T-helper 17 cell (primary cell): ENCODE measurements at regions not wholly inside any gene's neighbourhood (a gene's known extent, or its start where the extent isn't known, plus 50 kb on each side); places are given as distances from the start of the nearest gene placed in this dataset.
"Not testable (repeated sequence)": the region's sequence is repeated elsewhere in the genome, so short reads cannot be mapped to it uniquely, and the experiment has no call there.

Experiments used
- ATAC-seq: fragments of 150-1000 bp; cut with Tn5 transposase; 2 replicates; pipeline ENCODE4 v1.10.0; 2021; ENCODE audit warnings: mild to moderate bottlenecking, moderate library complexity
- DNase-seq, 3 donors: peaks; one replicate each; pipeline versions ENCODE4 v3.0.0 to v3.0.0-alpha.2; 2020 to 2021
- H3K9me3 ChIP-seq: one replicate; pipeline ENCODE4 v1.7.0; 2013; ENCODE audit warnings: low read length, mild to moderate bottlenecking; ENCODE audit not compliant: control insufficient read depth, poor library complexity, severe bottlenecking
- H3K27ac Mint-ChIP-seq: one replicate; pipeline ENCODE4 v1.8.0; 2022; ENCODE audit warnings: mild to moderate bottlenecking, moderate library complexity, mixed read lengths
- H3K27me3 Mint-ChIP-seq: one replicate; pipeline ENCODE4 v1.8.0; 2022; ENCODE audit warnings: mixed read lengths
- H3K36me3 Mint-ChIP-seq: one replicate; pipeline ENCODE4 v1.8.0; 2022; ENCODE audit warnings: low read depth, mixed read lengths
- H3K4me1 Mint-ChIP-seq: one replicate; pipeline ENCODE4 v1.8.0; 2022; ENCODE audit warnings: mild to moderate bottlenecking, mixed read lengths
- H3K4me3 Mint-ChIP-seq: one replicate; pipeline ENCODE4 v1.8.0; 2022; ENCODE audit warnings: mild to moderate bottlenecking, moderate library complexity, mixed read lengths

DNA sequence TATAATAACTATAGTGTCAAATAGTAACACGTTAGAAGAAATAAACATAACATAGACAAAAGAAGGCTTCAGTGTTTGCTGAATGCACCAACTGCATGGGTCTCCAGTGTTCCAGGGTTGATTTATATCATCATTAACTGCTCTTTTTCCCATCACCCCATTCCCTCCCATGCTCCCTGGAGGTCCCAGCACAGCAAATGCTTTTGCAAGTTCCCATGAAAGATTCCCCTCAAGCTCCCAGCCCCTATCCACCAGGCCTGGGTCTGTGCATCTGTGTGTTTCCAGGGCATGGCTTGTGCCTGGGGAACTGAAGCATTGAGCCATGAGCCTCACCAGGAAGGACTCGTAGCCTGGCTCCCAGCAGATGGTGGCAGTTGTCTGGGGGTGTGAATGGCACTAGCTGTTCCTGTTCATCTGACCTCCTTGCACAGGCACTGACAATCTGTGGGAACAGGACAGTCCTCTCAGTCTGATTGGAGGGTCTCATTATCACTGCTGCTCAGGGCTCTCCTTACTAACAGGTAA is 164.6 kb upstream of the RMP24 start:
- Mint-ChIP-seq H3K4me1 (no peaks in the 10 kb centered on the region), H3K27me3 (peaks cover 53% of the 10 kb centered on the region), H3K4me3 (no peak overlapping the region), H3K27ac (no peak overlapping the region), H3K36me3 (peaks cover 2% of the 10 kb centered on the region)
- ATAC-seq, result no peak
- no peak for DNase-seq
- no peaks in the 10 kb centered on the region for H3K9me3 ChIP-seq

DNA sequence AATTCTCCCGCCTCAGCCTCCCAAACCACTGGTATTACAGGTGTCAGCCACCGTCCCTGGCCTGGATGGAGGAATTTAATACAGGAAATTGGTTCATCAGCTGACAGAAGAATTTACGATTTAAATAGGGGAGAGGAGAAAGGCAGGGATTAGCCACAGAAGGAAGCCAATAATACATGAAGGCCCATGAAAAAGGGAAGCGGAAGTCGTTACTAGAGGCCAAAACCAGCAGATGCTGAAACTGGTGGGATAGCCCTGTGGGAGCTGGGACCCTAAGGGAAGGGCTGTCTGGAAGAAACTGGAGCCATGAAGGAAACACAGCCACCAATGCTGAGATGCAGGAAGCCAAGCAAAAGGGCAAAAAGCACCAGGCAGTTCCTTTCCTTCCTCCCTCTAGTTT is 163.7 kb upstream of the RMP24 start:
- H3K9me3 ChIP-seq, result no peaks in the 10 kb centered on the region
- Mint-ChIP-seq H3K36me3 (peaks cover 2% of the 10 kb centered on the region), H3K27me3 (peaks cover 57% of the 10 kb centered on the region), H3K27ac (no peak overlapping the region), H3K4me3 (no peak overlapping the region), H3K4me1 (no peaks in the 10 kb centered on the region)
- no peak for ATAC-seq
- no peak for DNase-seq

DNA sequence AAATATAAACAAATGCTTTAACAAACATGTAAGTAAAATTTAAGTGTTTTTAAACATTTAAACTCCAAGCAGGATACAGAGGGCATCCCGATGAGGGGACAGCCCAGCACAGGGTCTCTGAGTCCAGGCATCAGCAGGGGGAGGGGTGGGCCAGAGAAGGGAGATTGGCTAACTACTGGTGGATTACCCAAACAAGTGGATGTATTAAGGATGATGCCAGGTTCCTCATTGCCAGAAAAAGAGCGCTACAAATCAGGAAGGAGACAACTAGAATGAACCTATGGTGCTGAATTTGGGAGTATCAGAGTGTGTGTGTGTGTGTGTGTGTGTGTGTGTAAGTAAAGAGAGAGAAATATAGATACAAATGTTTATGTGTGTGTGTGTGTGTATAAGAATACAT is 162.0 kb upstream of the RMP24 start:
- H3K4me3 Mint-ChIP-seq, result no peak overlapping the region
- H3K9me3 ChIP-seq, result no peaks in the 10 kb centered on the region
- DNase-seq, result no peak
- no peaks in the 10 kb centered on the region for H3K36me3 Mint-ChIP-seq
- H3K4me1 Mint-ChIP-seq, result no peaks in the 10 kb centered on the region
- no peak overlapping the region for H3K27ac Mint-ChIP-seq
- no peak for ATAC-seq
- H3K27me3 Mint-ChIP-seq, result peaks cover 53% of the 10 kb centered on the region

DNA sequence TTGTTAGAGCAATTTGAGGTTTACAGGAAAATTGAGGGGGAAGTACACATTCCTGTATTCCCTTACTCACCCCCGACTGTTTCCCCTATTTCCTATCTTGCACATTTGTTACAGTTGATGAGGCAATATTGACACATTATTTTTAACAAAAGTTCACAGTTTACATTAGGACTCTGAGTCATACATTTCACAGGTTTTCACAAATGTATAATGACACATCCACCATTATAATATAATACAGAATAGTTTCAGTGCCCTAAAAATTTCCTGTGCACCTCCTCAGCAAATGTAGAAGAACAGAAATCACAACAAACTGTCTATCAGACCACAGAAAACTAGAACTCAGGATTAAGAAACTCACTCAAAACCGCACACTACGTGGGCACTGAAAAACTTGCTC is 160.6 kb upstream of the RMP24 start:
- ATAC-seq (no peak), DNase-seq (no peak)
- no peak overlapping the region for H3K27ac Mint-ChIP-seq
- no peaks in the 10 kb centered on the region for H3K4me1 Mint-ChIP-seq
- H3K9me3 ChIP-seq, result no peaks in the 10 kb centered on the region
- no peaks in the 10 kb centered on the region for H3K36me3 Mint-ChIP-seq
- H3K27me3 Mint-ChIP-seq, result peaks cover 44% of the 10 kb centered on the region
- H3K4me3 Mint-ChIP-seq, result no peak overlapping the region

GRCh38 chr18:35815011-35815410 is 157.5 kb upstream of the RMP24 start:
- not testable (repeated sequence) for ATAC-seq, H3K27ac Mint-ChIP-seq, H3K4me3 Mint-ChIP-seq, H3K9me3 ChIP-seq, H3K36me3 Mint-ChIP-seq, H3K4me1 Mint-ChIP-seq, DNase-seq
- peaks cover 36% of the 10 kb centered on the region for H3K27me3 Mint-ChIP-seq

DNA sequence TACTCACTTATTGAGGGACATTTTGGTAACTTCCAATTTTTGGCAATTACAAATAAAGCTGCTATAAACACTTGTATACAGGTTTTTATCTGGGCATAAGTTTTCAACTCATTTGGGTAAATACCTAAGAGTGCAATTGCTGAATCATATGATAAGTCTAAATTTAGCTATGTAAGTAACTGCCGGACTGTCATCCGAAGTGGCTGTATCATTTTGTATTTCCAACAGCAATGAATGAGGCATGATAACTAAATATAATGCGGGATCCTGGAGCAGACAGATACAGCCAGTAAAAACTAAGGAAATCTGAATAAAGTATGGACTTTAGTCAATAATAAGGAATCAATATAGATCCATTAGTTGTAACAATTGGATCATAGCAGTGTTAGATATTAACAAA is 156.5 kb upstream of the RMP24 start:
- Mint-ChIP-seq H3K4me3 (no peak overlapping the region), H3K36me3 (no peaks in the 10 kb centered on the region), H3K27ac (no peak overlapping the region), H3K27me3 (peaks cover 36% of the 10 kb centered on the region), H3K4me1 (no peaks in the 10 kb centered on the region)
- no peaks in the 10 kb centered on the region for H3K9me3 ChIP-seq
- ATAC-seq, result no peak
- no peak for DNase-seq

GRCh38 chr18:35817604-35818352 is 154.7 kb upstream of the RMP24 start:
- DNase-seq, result no peak
- Mint-ChIP-seq H3K4me3 (no peak overlapping the region), H3K27me3 (peaks cover 35% of the 10 kb centered on the region)

GRCh38 chr18:35818353-35818667 is 154.2 kb upstream of the RMP24 start:
- no peak for ATAC-seq

More at GRCh38 chr18:35817604-35818352, 154.7 kb upstream of the RMP24 start:
- Mint-ChIP-seq H3K36me3 (no peaks in the 10 kb centered on the region), H3K27ac (no peak overlapping the region), H3K4me1 (no peaks in the 10 kb centered on the region)
- H3K9me3 ChIP-seq, result no peaks in the 10 kb centered on the region
- no peak for ATAC-seq

DNA sequence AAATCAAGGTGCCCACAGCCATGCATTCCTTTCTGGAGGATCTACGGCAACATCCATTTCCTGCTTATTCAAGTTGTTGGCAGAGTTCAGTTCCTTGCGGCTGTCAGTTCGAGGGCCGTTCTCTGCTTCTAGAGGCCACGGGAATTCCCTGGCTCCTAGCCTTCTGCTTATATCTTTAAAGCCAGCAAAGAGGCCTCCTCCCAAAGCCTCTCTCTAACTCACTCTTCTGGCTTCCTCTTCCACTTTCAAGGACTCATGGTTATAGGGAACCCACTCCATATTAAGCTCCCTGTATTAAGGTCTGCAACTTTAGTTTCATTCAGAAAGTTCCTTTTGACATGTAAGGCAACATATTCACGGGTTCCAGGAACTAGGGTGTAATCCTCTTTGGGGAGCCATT is 150.1 kb upstream of the RMP24 start:
- no peak overlapping the region for H3K27ac Mint-ChIP-seq

More at GRCh38 chr18:35818353-35818667, 154.2 kb upstream of the RMP24 start:
- Mint-ChIP-seq H3K4me3 (no peak overlapping the region), H3K4me1 (no peaks in the 10 kb centered on the region), H3K27ac (no peak overlapping the region), H3K36me3 (no peaks in the 10 kb centered on the region), H3K27me3 (peaks cover 30% of the 10 kb centered on the region)
- no peaks in the 10 kb centered on the region for H3K9me3 ChIP-seq
- DNase-seq, result no peak

DNA sequence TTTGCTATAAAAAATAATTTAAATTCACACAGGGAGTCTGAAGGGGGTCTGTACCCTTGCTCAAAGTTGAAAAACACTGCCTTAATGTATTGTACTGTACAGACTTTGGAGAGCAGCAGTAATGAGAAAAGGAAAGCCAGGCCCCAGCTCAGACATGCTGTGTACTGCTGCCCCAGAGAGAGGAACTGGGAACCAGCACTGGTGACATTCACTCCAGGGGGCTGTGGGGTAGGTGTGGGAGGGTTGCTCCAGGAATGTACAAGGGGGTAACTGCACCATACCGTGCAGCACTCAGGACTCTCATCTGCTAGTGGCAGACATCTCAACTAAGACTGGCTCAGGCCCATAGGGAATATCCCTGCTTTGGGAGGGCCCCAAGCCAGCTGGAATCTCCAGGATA is 146.0 kb upstream of the RMP24 start:
- H3K9me3 ChIP-seq, result no peaks in the 10 kb centered on the region
- no peak for DNase-seq
- ATAC-seq, result no peak
- H3K4me3 Mint-ChIP-seq, result no peak overlapping the region
- H3K27me3 Mint-ChIP-seq, result peaks cover 20% of the 10 kb centered on the region
- peaks cover 2% of the 10 kb centered on the region for H3K36me3 Mint-ChIP-seq
- no peak overlapping the region for H3K27ac Mint-ChIP-seq
- no peaks in the 10 kb centered on the region for H3K4me1 Mint-ChIP-seq

More for the DNA sequence above, 150.1 kb upstream of the RMP24 start:
- DNase-seq, result no peak
- no peaks in the 10 kb centered on the region for H3K9me3 ChIP-seq
- H3K4me3 Mint-ChIP-seq, result no peak overlapping the region
- ATAC-seq, result no peak
- H3K27me3 Mint-ChIP-seq, result peaks cover 38% of the 10 kb centered on the region
- no peaks in the 10 kb centered on the region for H3K4me1 Mint-ChIP-seq
- no peaks in the 10 kb centered on the region for H3K36me3 Mint-ChIP-seq

DNA sequence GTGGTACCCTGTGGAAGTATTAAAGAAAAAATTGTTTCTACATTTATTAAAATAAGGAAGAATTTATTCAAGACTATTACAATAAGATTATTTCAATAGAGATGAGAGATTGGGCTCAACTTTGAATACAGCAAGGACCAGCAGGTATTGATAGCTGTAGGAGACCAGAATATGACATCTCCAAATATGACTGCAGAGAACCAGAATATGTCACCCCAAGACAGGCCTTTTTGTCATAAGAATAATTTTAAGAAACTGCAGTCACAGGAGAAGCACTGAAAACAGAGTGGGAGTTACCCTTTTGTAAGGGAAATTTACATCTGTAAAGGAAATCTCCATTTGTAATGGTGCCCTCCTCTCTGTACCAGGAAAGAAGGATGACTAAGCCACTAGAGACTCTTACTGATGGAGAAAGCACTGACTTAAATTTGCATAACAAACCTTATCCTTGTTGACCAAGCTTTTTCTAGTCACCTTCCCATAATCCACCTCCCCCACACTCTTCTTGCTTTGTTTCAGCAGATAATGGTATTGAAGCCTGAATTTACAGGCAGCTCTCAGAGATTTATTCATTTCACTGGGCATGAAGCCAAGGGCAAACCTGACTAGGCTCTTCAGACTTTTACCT is 145.1 kb upstream of the RMP24 start:
- no peak overlapping the region for H3K4me3 Mint-ChIP-seq
- no peak for DNase-seq
- H3K4me1 Mint-ChIP-seq, result no peaks in the 10 kb centered on the region

DNA sequence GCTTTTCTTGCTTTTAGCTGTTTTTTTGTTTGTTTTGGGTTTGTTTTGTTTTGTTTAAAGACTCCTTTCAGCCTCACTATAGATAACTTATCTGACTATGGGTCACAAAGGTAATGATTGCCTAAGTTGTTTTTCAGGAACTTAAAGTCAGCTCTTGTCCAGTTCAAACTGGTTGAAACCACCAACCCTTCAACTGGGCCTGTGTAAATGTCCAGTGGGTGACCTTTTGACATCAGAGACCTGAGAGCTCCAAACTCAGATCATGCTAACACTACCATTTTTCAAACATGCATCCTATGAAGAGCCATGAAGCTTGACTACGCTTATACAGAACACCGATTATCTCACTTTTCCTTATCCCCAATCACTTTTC is 144.6 kb upstream of the RMP24 start:
- DNase-seq (no peak), ATAC-seq (no peak)
- H3K27ac Mint-ChIP-seq, result no peak overlapping the region
- peaks cover 3% of the 10 kb centered on the region for H3K9me3 ChIP-seq
- H3K4me1 Mint-ChIP-seq, result no peaks in the 10 kb centered on the region
- H3K36me3 Mint-ChIP-seq, result peaks cover 2% of the 10 kb centered on the region
- H3K4me3 Mint-ChIP-seq, result no peak overlapping the region
- H3K27me3 Mint-ChIP-seq, result peaks cover 20% of the 10 kb centered on the region

More for the DNA sequence above, 145.1 kb upstream of the RMP24 start:
- Mint-ChIP-seq H3K27ac (no peak overlapping the region), H3K36me3 (peaks cover 2% of the 10 kb centered on the region), H3K27me3 (peaks cover 20% of the 10 kb centered on the region)
- no peaks in the 10 kb centered on the region for H3K9me3 ChIP-seq
- no peak for ATAC-seq

GRCh38 chr18:35828591-35828990 is 143.9 kb upstream of the RMP24 start:
- Mint-ChIP-seq H3K36me3 (peaks cover 2% of the 10 kb centered on the region), H3K27ac (no peak overlapping the region), H3K4me3 (no peak overlapping the region), H3K4me1 (no peaks in the 10 kb centered on the region), H3K27me3 (peaks cover 17% of the 10 kb centered on the region)
- DNase-seq (no peak), ATAC-seq (no peak)
- H3K9me3 ChIP-seq, result peaks cover 3% of the 10 kb centered on the region

- DNase-seq (no peak), ATAC-seq (no peak)
- Mint-ChIP-seq H3K36me3 (peaks cover 2% of the 10 kb centered on the region), H3K27me3 (peaks cover 10% of the 10 kb centered on the region), H3K4me1 (no peaks in the 10 kb centered on the region), H3K4me3 (no peak overlapping the region), H3K27ac (no peak overlapping the region)
- H3K9me3 ChIP-seq, result peaks cover 3% of the 10 kb centered on the region
These were observed 137.1 kb upstream of the RMP24 start for GRCh38 chr18:35835366-35835765.
